ENCODE measurements at regions not wholly inside any gene's neighbourhood (a gene's known extent, or its start where the extent isn't known, plus 50 kb on each side); places are given as distances from the start of the nearest gene placed in this dataset.
"Not testable (repeated sequence)": the region's sequence is repeated elsewhere in the genome, so short reads cannot be mapped to it uniquely, and the experiment has no call there.

GRCh38 chr20:5397393-5397792, 80.6 kb upstream of the PROKR2 start:
- H3K27me3 ChIP-seq = no peaks in the 10 kb centered on the region
- DNase-seq = no peak
- no peaks in the 10 kb centered on the region for H3K36me3 ChIP-seq
- H3K27ac ChIP-seq = no peak overlapping the region
- no peak for TF ChIP-seq CTCF (IDR thresholded peaks at IDR 0.05)
- H3K4me3 ChIP-seq = no peak overlapping the region
- intact Hi-C loops (cut with DNase I; ENCODE audit: low total_unique reads) = no loop called here
- H3K4me1 ChIP-seq = no peaks in the 10 kb centered on the region
- H3K9me3 ChIP-seq = no peaks in the 10 kb centered on the region

GRCh38 chr20:5395932-5396727, 79.4 kb upstream of the PROKR2 start:
- H3K4me1 ChIP-seq = no peaks in the 10 kb centered on the region
- no peak overlapping the region for H3K4me3 ChIP-seq
- no peaks in the 10 kb centered on the region for H3K36me3 ChIP-seq
- no peak for TF ChIP-seq CTCF (IDR thresholded peaks at IDR 0.05)
- H3K27me3 ChIP-seq = no peaks in the 10 kb centered on the region
- no peak overlapping the region for H3K27ac ChIP-seq
- intact Hi-C loops (cut with DNase I; ENCODE audit: low total_unique reads) = no loop called here
- H3K9me3 ChIP-seq = no peaks in the 10 kb centered on the region
- no peak for DNase-seq

GRCh38 chr20:5393218-5393870, 76.6 kb upstream of the PROKR2 start:
- H3K36me3 ChIP-seq = no peaks in the 10 kb centered on the region
- H3K9me3 ChIP-seq = no peaks in the 10 kb centered on the region
- H3K27me3 ChIP-seq = no peaks in the 10 kb centered on the region
- no peak for DNase-seq
- no peaks in the 10 kb centered on the region for H3K4me1 ChIP-seq
- no peak overlapping the region for H3K27ac ChIP-seq
- no peak overlapping the region for H3K4me3 ChIP-seq
- intact Hi-C loops (cut with DNase I; ENCODE audit: low total_unique reads) = no loop called here
- no peak for TF ChIP-seq CTCF (IDR thresholded peaks at IDR 0.05)

DNA sequence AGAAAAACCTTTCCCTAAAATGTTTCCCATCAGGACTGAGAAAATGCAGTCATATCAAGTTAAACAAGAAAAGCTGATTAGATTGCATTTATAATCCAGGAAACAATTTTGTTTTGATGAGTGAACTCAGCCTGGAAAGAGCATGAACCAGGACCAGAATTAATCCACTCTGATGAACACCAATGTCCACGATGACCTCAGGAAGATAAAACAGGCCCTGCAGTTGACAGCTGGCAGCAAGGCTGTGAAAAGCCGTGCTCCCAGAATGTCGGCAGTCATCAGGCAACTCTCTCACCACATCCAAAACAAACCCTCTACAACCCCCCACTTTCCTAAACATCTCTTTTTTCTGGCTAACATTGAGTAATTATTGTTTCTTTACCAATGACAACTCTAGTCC, 74.0 kb upstream of the PROKR2 start:
- DNase-seq = no peak
- Histone ChIP-seq H3K9me3 (no peaks in the 10 kb centered on the region), H3K27me3 (no peaks in the 10 kb centered on the region), H3K27ac (no peak overlapping the region), H3K4me1 (no peaks in the 10 kb centered on the region), H3K4me3 (no peak overlapping the region), H3K36me3 (no peaks in the 10 kb centered on the region)
- intact Hi-C loops (cut with DNase I; ENCODE audit: low total_unique reads) = no loop called here
- no peak for TF ChIP-seq CTCF (IDR thresholded peaks at IDR 0.05)

DNA sequence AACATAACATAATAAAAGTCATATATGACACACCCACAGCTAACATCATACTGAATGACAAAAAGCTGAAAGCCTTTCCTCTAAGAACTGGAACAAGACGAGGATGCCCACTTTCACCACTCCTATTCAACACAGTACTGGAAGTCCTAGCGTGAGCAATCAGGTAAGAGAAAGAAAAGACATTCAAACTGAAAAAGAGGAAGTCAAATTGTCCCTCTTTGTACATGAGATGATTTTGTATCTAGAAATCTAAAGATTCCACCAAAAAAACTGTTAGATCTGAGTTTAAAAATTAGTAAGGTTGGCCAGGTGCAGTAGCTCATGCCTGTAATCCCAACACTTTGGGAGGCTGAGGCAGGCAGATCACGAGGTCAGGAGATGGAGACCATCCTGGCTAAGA, 70.1 kb upstream of the PROKR2 start:
- H3K27ac ChIP-seq; H3K9me3 ChIP-seq; H3K27me3 ChIP-seq; H3K36me3 ChIP-seq; H3K4me1 ChIP-seq; intact Hi-C loops (cut with DNase I; ENCODE audit: low total_unique reads); H3K4me3 ChIP-seq; DNase-seq: not testable (repeated sequence)

GRCh38 chr20:5381527-5381926, 64.8 kb upstream of the PROKR2 start:
- H3K36me3 ChIP-seq; DNase-seq; H3K27ac ChIP-seq; H3K9me3 ChIP-seq; intact Hi-C loops (cut with DNase I; ENCODE audit: low total_unique reads); H3K4me1 ChIP-seq; H3K27me3 ChIP-seq; H3K4me3 ChIP-seq: not testable (repeated sequence)

Measured in tibial artery (tissue), 4 donors.